H1 (cell line): ENCODE measurements at regions not wholly inside any gene's neighbourhood (a gene's known extent, or its start where the extent isn't known, plus 50 kb on each side); places are given as distances from the start of the nearest gene placed in this dataset.

Experiments used
- CHD1 ChIP-seq: IDR thresholded peaks from 2 replicates; pipeline ENCODE4 v1.6.1; 2012; ENCODE audit warnings: low read depth, low read length, improper control_type of control experiment
- CHD7 ChIP-seq: fragments of 300-600 bp; sonication (generic); IDR thresholded peaks from 2 replicates; pipeline ENCODE4 v1.7.1; 2012; ENCODE audit warnings: low read length, moderate library complexity, mild to moderate bottlenecking, inconsistent platforms; ENCODE audit not compliant: insufficient replicate concordance
- EZH2 ChIP-seq: fragments of 200-600 bp; sonication (generic); IDR thresholded peaks from 2 replicates; pipeline ENCODE4 v1.7.1; 2012; ENCODE audit warnings: low read depth, mild to moderate bottlenecking, moderate library complexity, low read length, inconsistent platforms; ENCODE audit not compliant: severe bottlenecking
- NRF1 ChIP-seq: IDR thresholded peaks from 2 replicates; pipeline ENCODE4 v1.6.1; 2011; ENCODE audit warnings: mild to moderate bottlenecking, low read depth, low read length, improper control_type of control experiment
- POLR2A ChIP-seq, 2 experiments: IDR thresholded peaks; 1 replicate in 1 of 2; 2 replicates in 1 of 2; pipeline ENCODE4 v1.6.1; 2011; ENCODE audit warnings: low read depth in 2 of 2, low read length in 2 of 2, mild to moderate bottlenecking in 2 of 2; ENCODE audit errors: control extremely low read depth in 1 of 2
- TCF12 ChIP-seq: IDR thresholded peaks from 2 replicates; pipeline ENCODE4 v1.6.1; 2011; ENCODE audit warnings: low read depth, mild to moderate bottlenecking, low read length
- TF ChIP-seq, protein P1 (sequence below), 3 experiments: IDR thresholded peaks; 1 replicate in 2 of 3; 2 replicates in 1 of 3; pipeline versions ENCODE4 v1.5.1 to v1.6.1; 2011; ENCODE audit warnings: low read length in 3 of 3, mild to moderate bottlenecking in 3 of 3, inconsistent platforms in 2 of 3, low read depth in 1 of 3, moderate library complexity in 1 of 3; ENCODE audit not compliant: insufficient read depth in 1 of 3; ENCODE audit errors: control extremely low read depth in 1 of 3

GRCh38 chr9:85292261-85292660 lies 449.5 kb downstream of the AGTPBP1 start:
- TF ChIP-seq NRF1 (no peak), POLR2A (IDR thresholded peaks at IDR 0.05; ENCODE audit: control extremely low read depth in 1 of 2, low read depth in 2 of 2, low read length in 2 of 2) (no peak), CHD7 (no peak), CHD1 (no peak), TCF12 (no peak), EZH2 (no peak)
- TF ChIP-seq, protein P1, sequence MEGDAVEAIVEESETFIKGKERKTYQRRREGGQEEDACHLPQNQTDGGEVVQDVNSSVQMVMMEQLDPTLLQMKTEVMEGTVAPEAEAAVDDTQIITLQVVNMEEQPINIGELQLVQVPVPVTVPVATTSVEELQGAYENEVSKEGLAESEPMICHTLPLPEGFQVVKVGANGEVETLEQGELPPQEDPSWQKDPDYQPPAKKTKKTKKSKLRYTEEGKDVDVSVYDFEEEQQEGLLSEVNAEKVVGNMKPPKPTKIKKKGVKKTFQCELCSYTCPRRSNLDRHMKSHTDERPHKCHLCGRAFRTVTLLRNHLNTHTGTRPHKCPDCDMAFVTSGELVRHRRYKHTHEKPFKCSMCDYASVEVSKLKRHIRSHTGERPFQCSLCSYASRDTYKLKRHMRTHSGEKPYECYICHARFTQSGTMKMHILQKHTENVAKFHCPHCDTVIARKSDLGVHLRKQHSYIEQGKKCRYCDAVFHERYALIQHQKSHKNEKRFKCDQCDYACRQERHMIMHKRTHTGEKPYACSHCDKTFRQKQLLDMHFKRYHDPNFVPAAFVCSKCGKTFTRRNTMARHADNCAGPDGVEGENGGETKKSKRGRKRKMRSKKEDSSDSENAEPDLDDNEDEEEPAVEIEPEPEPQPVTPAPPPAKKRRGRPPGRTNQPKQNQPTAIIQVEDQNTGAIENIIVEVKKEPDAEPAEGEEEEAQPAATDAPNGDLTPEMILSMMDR (IDR thresholded peaks at IDR 0.05; ENCODE audit: control extremely low read depth in 1 of 3, insufficient read depth in 1 of 3, low read depth in 1 of 3, low read length in 3 of 3): peak in 1 of 3 experiments; percentile 28; a peak in 2 of 4 replicates
